Testis (tissue), 2 donors: ENCODE measurements at regions not wholly inside any gene's neighbourhood (a gene's known extent, or its start where the extent isn't known, plus 50 kb on each side); places are given as distances from the start of the nearest gene placed in this dataset.

Experiments used
- POLR2A ChIP-seq: fragments of 450-650 bp; IDR thresholded peaks from one replicate; pipeline ENCODE4 v1.6.1; 2017; ENCODE audit warnings: antibody characterized with exemption, mild to moderate bottlenecking, moderate library complexity
- TF ChIP-seq, protein P1 (sequence below), 3 experiments: fragments of 450-650 bp in 2 of 3; fragments of 200-600 bp in 1 of 3; sonication (generic) in 1 of 3; IDR thresholded peaks; one replicate each; pipeline ENCODE4 v1.5.1; 2016 to 2019; ENCODE audit warnings: antibody characterized with exemption in 3 of 3, mild to moderate bottlenecking in 2 of 3, moderate library complexity in 1 of 3

DNA sequence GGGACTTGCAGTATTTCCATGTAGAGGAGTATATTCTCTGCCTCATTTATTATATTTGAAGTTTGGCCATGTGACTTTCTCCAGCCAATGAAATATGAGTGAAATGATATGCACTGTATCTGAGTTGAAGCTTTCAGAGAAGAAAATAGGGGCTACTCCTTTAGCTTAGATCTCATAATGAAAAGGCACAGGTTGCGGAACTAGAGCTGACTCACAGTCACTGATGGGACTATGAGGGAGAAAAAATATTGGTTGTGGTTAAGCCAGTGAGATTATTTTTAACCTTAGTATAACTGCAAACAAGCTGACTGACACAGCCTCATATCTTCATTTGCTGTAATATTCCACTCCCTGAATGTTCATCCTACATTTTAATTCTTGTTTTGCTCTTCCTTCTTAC, 1104.3 kb downstream of the RPA4 start:
- TF ChIP-seq, protein P1, sequence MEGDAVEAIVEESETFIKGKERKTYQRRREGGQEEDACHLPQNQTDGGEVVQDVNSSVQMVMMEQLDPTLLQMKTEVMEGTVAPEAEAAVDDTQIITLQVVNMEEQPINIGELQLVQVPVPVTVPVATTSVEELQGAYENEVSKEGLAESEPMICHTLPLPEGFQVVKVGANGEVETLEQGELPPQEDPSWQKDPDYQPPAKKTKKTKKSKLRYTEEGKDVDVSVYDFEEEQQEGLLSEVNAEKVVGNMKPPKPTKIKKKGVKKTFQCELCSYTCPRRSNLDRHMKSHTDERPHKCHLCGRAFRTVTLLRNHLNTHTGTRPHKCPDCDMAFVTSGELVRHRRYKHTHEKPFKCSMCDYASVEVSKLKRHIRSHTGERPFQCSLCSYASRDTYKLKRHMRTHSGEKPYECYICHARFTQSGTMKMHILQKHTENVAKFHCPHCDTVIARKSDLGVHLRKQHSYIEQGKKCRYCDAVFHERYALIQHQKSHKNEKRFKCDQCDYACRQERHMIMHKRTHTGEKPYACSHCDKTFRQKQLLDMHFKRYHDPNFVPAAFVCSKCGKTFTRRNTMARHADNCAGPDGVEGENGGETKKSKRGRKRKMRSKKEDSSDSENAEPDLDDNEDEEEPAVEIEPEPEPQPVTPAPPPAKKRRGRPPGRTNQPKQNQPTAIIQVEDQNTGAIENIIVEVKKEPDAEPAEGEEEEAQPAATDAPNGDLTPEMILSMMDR (IDR thresholded peaks at IDR 0.05): no peak
- no peak for TF ChIP-seq POLR2A
